ENCODE measurements at regions not wholly inside any gene's neighbourhood (a gene's known extent, or its start where the extent isn't known, plus 50 kb on each side); places are given as distances from the start of the nearest gene placed in this dataset.

GRCh38 chr2:16002144-16002543, 61.8 kb downstream of the MYCN start:
- no peak for TF ChIP-seq POLR2A (IDR thresholded peaks at IDR 0.05)
- no peak for TF ChIP-seq CTCF (IDR thresholded peaks at IDR 0.05)
- no peak for TF ChIP-seq POLR2AphosphoS5 (IDR thresholded peaks at IDR 0.05)

Data from gastroesophageal sphincter (tissue), 3 donors.